Thoracic aorta (tissue), 2 donors: ENCODE measurements at regions not wholly inside any gene's neighbourhood (a gene's known extent, or its start where the extent isn't known, plus 50 kb on each side); places are given as distances from the start of the nearest gene placed in this dataset.
"Not testable (repeated sequence)": the region's sequence is repeated elsewhere in the genome, so short reads cannot be mapped to it uniquely, and the experiment has no call there.

ENCODE experiments used
- ATAC-seq: fragments of 150-250 bp; one replicate; pipeline ENCODE4 v1.8.0; 2017; ENCODE audit warnings: low read depth; ENCODE audit not compliant: insufficient number of reproducible peaks, low FRiP score
- DNase-seq: peaks from one replicate; pipeline ENCODE4 v3.0.0-alpha.2; 2020; ENCODE audit warnings: low spot score
- H3K27ac ChIP-seq, 2 donors: fragments of 200-600 bp; sonication (generic); 1 replicate in 1 of 2; 2 replicates in 1 of 2; pipeline ENCODE4 v1.5.1; 2016; ENCODE audit warnings: mild to moderate bottlenecking in 2 of 2, moderate library complexity in 2 of 2
- H3K27me3 ChIP-seq: fragments of 200-600 bp; sonication (generic); replicated peaks from 2 replicates; pipeline ENCODE4 v1.6.0; 2016; ENCODE audit warnings: mild to moderate bottlenecking; ENCODE audit not compliant: insufficient read depth
- H3K36me3 ChIP-seq: fragments of 200-600 bp; sonication (generic); one replicate; pipeline ENCODE4 v1.5.1; 2016
- H3K4me1 ChIP-seq, 2 donors: fragments of 200-600 bp; sonication (generic); 1 replicate in 1 of 2; 2 replicates in 1 of 2; pipeline versions ENCODE4 v1.5.1 to v1.6.0; 2016; ENCODE audit warnings: low read depth in 2 of 2, mild to moderate bottlenecking in 1 of 2; ENCODE audit not compliant: control insufficient read depth in 1 of 2
- H3K4me3 ChIP-seq: fragments of 200-600 bp; sonication (generic); 2 replicates; pipeline ENCODE4 v1.5.1; 2016; ENCODE audit warnings: mild to moderate bottlenecking
- H3K9me3 ChIP-seq: fragments of 200-600 bp; sonication (generic); 2 replicates; pipeline ENCODE4 v1.5.1; 2016
- TF ChIP-seq, protein P1 (sequence below): fragments of 200-600 bp; sonication (generic); IDR thresholded peaks from one replicate; pipeline ENCODE4 v1.5.1; 2019; ENCODE audit warnings: antibody characterized with exemption

GRCh38 chr4:126404549-126404948, 1089.8 kb downstream of the FAT4 start:
- ATAC-seq (no peak), DNase-seq (no peak)
- Histone ChIP-seq H3K9me3 (peaks cover 6% of the 10 kb centered on the region), H3K4me3 (no peak overlapping the region), H3K27me3 (no peaks in the 10 kb centered on the region), H3K27ac (no peak overlapping the region), H3K36me3 (no peaks in the 10 kb centered on the region), H3K4me1 (no peaks in the 10 kb centered on the region)
- TF ChIP-seq, protein P1, sequence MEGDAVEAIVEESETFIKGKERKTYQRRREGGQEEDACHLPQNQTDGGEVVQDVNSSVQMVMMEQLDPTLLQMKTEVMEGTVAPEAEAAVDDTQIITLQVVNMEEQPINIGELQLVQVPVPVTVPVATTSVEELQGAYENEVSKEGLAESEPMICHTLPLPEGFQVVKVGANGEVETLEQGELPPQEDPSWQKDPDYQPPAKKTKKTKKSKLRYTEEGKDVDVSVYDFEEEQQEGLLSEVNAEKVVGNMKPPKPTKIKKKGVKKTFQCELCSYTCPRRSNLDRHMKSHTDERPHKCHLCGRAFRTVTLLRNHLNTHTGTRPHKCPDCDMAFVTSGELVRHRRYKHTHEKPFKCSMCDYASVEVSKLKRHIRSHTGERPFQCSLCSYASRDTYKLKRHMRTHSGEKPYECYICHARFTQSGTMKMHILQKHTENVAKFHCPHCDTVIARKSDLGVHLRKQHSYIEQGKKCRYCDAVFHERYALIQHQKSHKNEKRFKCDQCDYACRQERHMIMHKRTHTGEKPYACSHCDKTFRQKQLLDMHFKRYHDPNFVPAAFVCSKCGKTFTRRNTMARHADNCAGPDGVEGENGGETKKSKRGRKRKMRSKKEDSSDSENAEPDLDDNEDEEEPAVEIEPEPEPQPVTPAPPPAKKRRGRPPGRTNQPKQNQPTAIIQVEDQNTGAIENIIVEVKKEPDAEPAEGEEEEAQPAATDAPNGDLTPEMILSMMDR, result no peak

DNA sequence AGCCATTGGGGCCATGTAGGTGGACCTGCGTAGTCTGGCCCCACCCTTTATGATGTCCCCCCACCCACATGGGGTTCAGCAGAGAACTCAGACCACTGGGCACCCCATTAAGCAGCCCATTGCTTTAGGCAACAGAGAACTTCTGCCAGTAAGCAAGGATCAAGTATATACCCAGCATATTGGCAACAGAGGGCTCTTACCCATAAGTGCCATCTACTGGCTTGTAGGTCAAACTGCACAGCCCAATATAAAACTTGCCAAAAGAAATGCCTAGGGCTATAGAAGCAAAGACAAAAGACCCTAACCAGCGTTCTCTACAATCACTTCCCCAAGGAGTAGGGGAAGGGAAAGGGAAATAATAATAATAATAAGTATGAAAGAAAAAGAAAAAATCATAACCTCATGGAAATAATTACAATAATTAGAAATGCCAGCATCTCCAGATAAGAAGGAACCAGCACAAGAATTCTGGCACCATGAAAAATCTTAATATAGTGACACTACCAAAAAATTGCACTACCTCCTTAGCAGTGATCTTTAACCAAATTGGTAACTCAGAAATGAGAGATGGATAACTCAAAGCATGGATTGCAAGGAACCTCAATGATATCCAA, 1090.7 kb downstream of the FAT4 start:
- Histone ChIP-seq H3K27me3 (no peaks in the 10 kb centered on the region), H3K36me3 (no peaks in the 10 kb centered on the region), H3K4me1 (no peaks in the 10 kb centered on the region), H3K4me3 (no peak overlapping the region), H3K27ac (no peak overlapping the region), H3K9me3 (peaks cover 6% of the 10 kb centered on the region)
- DNase-seq (no peak), ATAC-seq (no peak)
- TF ChIP-seq, protein P1, result no peak

DNA sequence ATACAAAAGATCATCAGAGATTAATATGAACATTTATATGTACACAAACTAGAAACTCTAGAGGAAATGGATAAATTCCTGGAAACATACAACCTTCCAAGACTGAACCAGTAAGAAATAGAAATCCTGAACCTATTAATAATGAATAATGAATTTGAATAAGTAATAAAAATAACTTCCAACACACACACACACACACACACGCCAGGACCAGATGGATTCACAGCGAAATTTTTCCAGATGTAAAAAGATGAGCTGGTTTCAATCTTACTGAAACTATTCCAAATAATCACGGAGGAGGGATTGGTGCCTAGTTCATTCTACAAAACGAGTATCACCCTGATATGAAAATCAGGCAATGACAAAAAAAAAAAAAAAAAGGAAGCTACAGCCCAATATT, 1095.0 kb downstream of the FAT4 start:
- Histone ChIP-seq H3K27ac (no peak overlapping the region), H3K36me3 (no peaks in the 10 kb centered on the region), H3K4me1 (no peaks in the 10 kb centered on the region), H3K4me3 (no peak overlapping the region), H3K27me3 (no peaks in the 10 kb centered on the region), H3K9me3 (peaks cover 6% of the 10 kb centered on the region)
- DNase-seq (no peak), ATAC-seq (no peak)
- TF ChIP-seq, protein P1, result no peak

DNA sequence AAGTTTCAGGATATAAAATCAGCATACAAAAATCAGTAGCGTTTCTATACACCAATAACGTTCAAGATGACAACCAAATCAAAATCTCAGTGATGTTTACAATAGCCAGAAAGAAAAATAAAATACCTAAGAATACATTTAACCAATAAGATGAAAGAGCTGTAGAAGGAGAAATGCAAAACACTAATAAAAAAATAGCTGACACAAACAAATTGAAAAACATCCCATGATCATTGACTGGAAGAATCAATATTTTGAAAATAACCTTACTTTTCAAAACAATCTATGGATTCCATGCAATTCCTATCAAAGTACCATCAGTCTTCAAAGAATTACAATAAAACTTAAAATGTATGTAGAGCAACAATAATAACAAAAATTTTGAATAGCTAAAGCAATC, 1096.3 kb downstream of the FAT4 start:
- Histone ChIP-seq H3K4me3 (no peak overlapping the region), H3K36me3 (no peaks in the 10 kb centered on the region), H3K27ac (no peak overlapping the region), H3K4me1 (no peaks in the 10 kb centered on the region), H3K27me3 (no peaks in the 10 kb centered on the region), H3K9me3 (peaks cover 5% of the 10 kb centered on the region)
- DNase-seq, result no peak
- ATAC-seq, result no peak
- TF ChIP-seq, protein P1, result no peak

DNA sequence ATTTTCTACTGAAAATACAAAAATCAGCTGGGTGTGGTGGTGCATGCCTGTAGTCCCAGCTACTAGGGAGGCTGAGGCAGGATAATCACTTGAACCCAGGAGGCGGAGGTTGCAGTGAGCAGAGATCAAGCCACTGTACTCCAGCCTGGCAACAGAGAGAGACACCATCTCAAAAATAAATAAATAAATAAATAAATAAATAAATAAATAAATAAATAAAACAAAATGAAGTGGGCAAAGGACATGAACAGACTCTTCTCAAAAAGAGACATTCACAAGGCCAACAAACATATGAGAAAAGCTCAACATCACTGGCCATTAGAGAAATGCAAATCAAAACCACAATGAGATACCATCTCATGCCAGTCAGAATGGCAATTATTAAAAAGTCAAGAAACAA, 1097.6 kb downstream of the FAT4 start:
- not testable (repeated sequence) for H3K9me3 ChIP-seq, DNase-seq, H3K4me3 ChIP-seq, H3K4me1 ChIP-seq, H3K27ac ChIP-seq, H3K27me3 ChIP-seq, H3K36me3 ChIP-seq, ATAC-seq

- DNase-seq (no peak), ATAC-seq (no peak)
- Histone ChIP-seq H3K4me1 (no peaks in the 10 kb centered on the region), H3K27ac (no peak overlapping the region), H3K9me3 (peaks cover 4% of the 10 kb centered on the region), H3K36me3 (no peaks in the 10 kb centered on the region), H3K27me3 (no peaks in the 10 kb centered on the region), H3K4me3 (no peak overlapping the region)
- TF ChIP-seq, protein P1, result no peak
Measured at GRCh38 chr4:126414741-126415140, 1100.0 kb downstream of the FAT4 start.
